Lung (tissue), 11 donors: ENCODE measurements at regions not wholly inside any gene's neighbourhood (a gene's known extent, or its start where the extent isn't known, plus 50 kb on each side); places are given as distances from the start of the nearest gene placed in this dataset.

Source experiments
- ATAC-seq: fragments of 200-7000 bp; cut with Tn5 transposase; one replicate; pipeline ENCODE4 v1.9.1; 2020; ENCODE audit warnings: moderate number of reproducible peaks; ENCODE audit not compliant: insufficient read depth, low FRiP score
- DNase-seq, 3 donors: peaks; one replicate each; pipeline ENCODE4 v3.0.0-alpha.2; 2013 to 2017
- H3K27ac ChIP-seq, 2 donors: one replicate each; pipeline ENCODE4 v1.5.1; 2013; ENCODE audit warnings: mild to moderate bottlenecking in 2 of 2, moderate library complexity in 2 of 2, control low read depth in 1 of 2, inconsistent platforms in 1 of 2, low read depth in 1 of 2, low read length in 1 of 2
- H3K27me3 ChIP-seq, 3 donors: one replicate each; pipeline ENCODE4 v1.5.1; 2013; ENCODE audit warnings: low read length in 2 of 3; ENCODE audit not compliant: control insufficient read depth in 3 of 3, insufficient read depth in 3 of 3
- H3K36me3 ChIP-seq, 4 donors: one replicate each; pipeline ENCODE4 v1.5.1; 2013; ENCODE audit warnings: low read length in 4 of 4, mild to moderate bottlenecking in 1 of 4, moderate library complexity in 1 of 4; ENCODE audit not compliant: control insufficient read depth in 4 of 4, insufficient read depth in 4 of 4
- H3K4me1 ChIP-seq, 5 donors: one replicate each; pipeline ENCODE4 v1.5.1; 2013; ENCODE audit warnings: low read length in 5 of 5, mild to moderate bottlenecking in 2 of 5, moderate library complexity in 1 of 5; ENCODE audit not compliant: control insufficient read depth in 5 of 5, insufficient read depth in 5 of 5
- H3K4me3 ChIP-seq: one replicate; pipeline ENCODE4 v1.5.1; 2013; ENCODE audit warnings: mild to moderate bottlenecking, control low read depth, moderate library complexity
- H3K9ac ChIP-seq, 2 donors: one replicate each; pipeline ENCODE4 v1.5.1; 2013; ENCODE audit warnings: low read length in 2 of 2, control low read depth in 1 of 2; ENCODE audit not compliant: insufficient read depth in 1 of 2
- H3K9me3 ChIP-seq, 4 donors: one replicate each; pipeline ENCODE4 v1.5.1; 2013; ENCODE audit warnings: low read length in 3 of 4, mild to moderate bottlenecking in 1 of 4, moderate library complexity in 1 of 4; ENCODE audit not compliant: control insufficient read depth in 4 of 4, insufficient read depth in 3 of 4
- CTCF ChIP-seq: IDR thresholded peaks from 2 replicates; pipeline ENCODE4 v1.5.1; 2012; ENCODE audit warnings: mild to moderate bottlenecking; ENCODE audit errors: control extremely low read depth, extremely low read depth
- WGBS, 2 donors: extraction: QIAGEN DNeasy Blood & Tissue Kit; methylation state at CpG; one replicate each; pipeline ENCODE4 v1.1.7; 2013; 5-methylcytosine and 5-hydroxymethylcytosine counted together
- donor health status: control.
- donor health status: control.
- donor health status: Bipolar disorder and iron deficiency.
- donor health status: healthy.
- donor health status: DM: yes; HTN: yes; CAD: no.

GRCh38 chr6:153485072-153485471 is 354.0 kb upstream of the RGS17 start:
- WGBS, 2 donors = 56 to 59% methylated on average over 1 of the region's 1 CpG
- Histone ChIP-seq H3K4me1 (no peaks in the 10 kb centered on the region), H3K27ac (no peak overlapping the region), H3K9ac (no peak overlapping the region), H3K36me3 (no peaks in the 10 kb centered on the region), H3K27me3 (no peaks in the 10 kb centered on the region), H3K4me3 (no peak overlapping the region), H3K9me3 (no peaks in the 10 kb centered on the region)
- TF ChIP-seq CTCF = no peak
- ATAC-seq (no peak), DNase-seq (no peak)

GRCh38 chr6:153484056-153484455 is 353.0 kb upstream of the RGS17 start:
- Histone ChIP-seq H3K4me1 (no peaks in the 10 kb centered on the region), H3K27me3 (no peaks in the 10 kb centered on the region), H3K9ac (no peak overlapping the region), H3K4me3 (no peak overlapping the region), H3K36me3 (no peaks in the 10 kb centered on the region), H3K9me3 (no peaks in the 10 kb centered on the region), H3K27ac (no peak overlapping the region)
- WGBS, 2 donors = 79 to 92% methylated on average over 1 of the region's 1 CpG
- ATAC-seq (no peak), DNase-seq (no peak)
- TF ChIP-seq CTCF = no peak

- Histone ChIP-seq H3K27ac (no peak overlapping the region), H3K4me1 (no peaks in the 10 kb centered on the region), H3K36me3 (no peaks in the 10 kb centered on the region), H3K4me3 (no peak overlapping the region), H3K9me3 (no peaks in the 10 kb centered on the region), H3K9ac (no peak overlapping the region), H3K27me3 (no peaks in the 10 kb centered on the region)
- ATAC-seq = no peak
- no peak for DNase-seq
- no peak for TF ChIP-seq CTCF
- WGBS, 2 donors = 80% methylated on average over 6 of the region's 6 CpGs
Observed at GRCh38 chr6:153476243-153476642, 345.2 kb upstream of the RGS17 start.

GRCh38 chr6:153465050-153465449 is 334.0 kb upstream of the RGS17 start:
- no peak for TF ChIP-seq CTCF
- Histone ChIP-seq H3K9ac (no peak overlapping the region), H3K9me3 (no peaks in the 10 kb centered on the region), H3K27ac (no peak overlapping the region), H3K4me3 (no peak overlapping the region), H3K36me3 (no peaks in the 10 kb centered on the region), H3K4me1 (no peaks in the 10 kb centered on the region), H3K27me3 (no peaks in the 10 kb centered on the region)
- ATAC-seq (no peak), DNase-seq (no peak)
- WGBS, 2 donors = 80 to 82% methylated on average over 2 of the region's 2 CpGs
